Panc1 (cell line): ENCODE measurements at regions not wholly inside any gene's neighbourhood (a gene's known extent, or its start where the extent isn't known, plus 50 kb on each side); places are given as distances from the start of the nearest gene placed in this dataset.

ENCODE experiments used
- CTCF ChIP-seq: fragments of 450-650 bp; IDR thresholded peaks from 2 replicates; pipeline ENCODE4 v1.5.1; 2017; ENCODE audit warnings: mild to moderate bottlenecking
- POLR2AphosphoS5 ChIP-seq: IDR thresholded peaks from 2 replicates; pipeline ENCODE4 v1.6.1; 2012; ENCODE audit warnings: mild to moderate bottlenecking, low read depth, low read length, moderate library complexity
- REST ChIP-seq, 2 experiments: IDR thresholded peaks; 2 replicates each; pipeline ENCODE4 v1.6.1; 2011 to 2012; ENCODE audit warnings: low read depth in 2 of 2, control low read depth in 1 of 2, low read length in 1 of 2, mild to moderate bottlenecking in 1 of 2, moderate library complexity in 1 of 2; ENCODE audit not compliant: insufficient read depth in 1 of 2
- SIN3A ChIP-seq: IDR thresholded peaks from 2 replicates; pipeline ENCODE4 v1.6.1; 2012; ENCODE audit warnings: low read depth, mild to moderate bottlenecking, low read length, moderate library complexity, borderline replicate concordance; ENCODE audit not compliant: insufficient read depth

GRCh38 chr2:105478670-105479069 lies 79.8 kb upstream of the FHL2 start:
- no peak for TF ChIP-seq CTCF
- no peak for TF ChIP-seq REST (IDR thresholded peaks at IDR 0.05; ENCODE audit: insufficient read depth in 1 of 2, low read depth in 2 of 2, low read length in 1 of 2)
- no peak for TF ChIP-seq SIN3A
- no peak for TF ChIP-seq POLR2AphosphoS5
